ENCODE measurements at regions not wholly inside any gene's neighbourhood (a gene's known extent, or its start where the extent isn't known, plus 50 kb on each side); places are given as distances from the start of the nearest gene placed in this dataset.
"Not testable (repeated sequence)": the region's sequence is repeated elsewhere in the genome, so short reads cannot be mapped to it uniquely, and the experiment has no call there.

DNA sequence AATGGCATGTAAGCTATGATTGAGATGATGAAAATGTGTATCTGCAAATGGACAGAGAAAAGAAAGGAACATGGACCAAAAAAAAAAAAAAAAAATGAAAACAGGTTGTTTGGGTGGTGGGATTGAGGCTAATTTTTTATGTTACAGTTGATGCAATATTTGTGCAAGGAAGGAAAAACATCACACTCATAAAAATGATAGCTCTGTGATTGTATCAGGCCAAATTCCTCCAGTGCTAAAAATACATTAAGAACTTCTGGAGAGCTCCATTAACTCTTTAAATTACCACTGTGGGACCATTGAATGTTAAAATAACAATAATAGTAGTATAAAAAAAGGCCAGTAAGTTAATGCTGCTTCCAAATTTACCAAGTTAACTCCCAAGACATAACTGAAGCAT is 79.5 kb upstream of the MSX2 start:
- TF ChIP-seq, protein P1, sequence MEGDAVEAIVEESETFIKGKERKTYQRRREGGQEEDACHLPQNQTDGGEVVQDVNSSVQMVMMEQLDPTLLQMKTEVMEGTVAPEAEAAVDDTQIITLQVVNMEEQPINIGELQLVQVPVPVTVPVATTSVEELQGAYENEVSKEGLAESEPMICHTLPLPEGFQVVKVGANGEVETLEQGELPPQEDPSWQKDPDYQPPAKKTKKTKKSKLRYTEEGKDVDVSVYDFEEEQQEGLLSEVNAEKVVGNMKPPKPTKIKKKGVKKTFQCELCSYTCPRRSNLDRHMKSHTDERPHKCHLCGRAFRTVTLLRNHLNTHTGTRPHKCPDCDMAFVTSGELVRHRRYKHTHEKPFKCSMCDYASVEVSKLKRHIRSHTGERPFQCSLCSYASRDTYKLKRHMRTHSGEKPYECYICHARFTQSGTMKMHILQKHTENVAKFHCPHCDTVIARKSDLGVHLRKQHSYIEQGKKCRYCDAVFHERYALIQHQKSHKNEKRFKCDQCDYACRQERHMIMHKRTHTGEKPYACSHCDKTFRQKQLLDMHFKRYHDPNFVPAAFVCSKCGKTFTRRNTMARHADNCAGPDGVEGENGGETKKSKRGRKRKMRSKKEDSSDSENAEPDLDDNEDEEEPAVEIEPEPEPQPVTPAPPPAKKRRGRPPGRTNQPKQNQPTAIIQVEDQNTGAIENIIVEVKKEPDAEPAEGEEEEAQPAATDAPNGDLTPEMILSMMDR (IDR thresholded peaks at IDR 0.05; ENCODE audit: insufficient read depth, low read depth, low read length, missing control alignments), result no peak
- no peak overlapping the region for H3K4me3 ChIP-seq (ENCODE audit: low read depth, low read length)
- no peak for DNase-seq (ENCODE audit: low read depth)

- no peak overlapping the region for H3K4me3 ChIP-seq (ENCODE audit: low read depth, low read length)
- TF ChIP-seq, protein P1 (IDR thresholded peaks at IDR 0.05; ENCODE audit: insufficient read depth, low read depth, low read length, missing control alignments), result no peak
- no peak for DNase-seq (ENCODE audit: low read depth)
Measured at GRCh38 chr5:174645677-174646076, 78.7 kb upstream of the MSX2 start.

DNA sequence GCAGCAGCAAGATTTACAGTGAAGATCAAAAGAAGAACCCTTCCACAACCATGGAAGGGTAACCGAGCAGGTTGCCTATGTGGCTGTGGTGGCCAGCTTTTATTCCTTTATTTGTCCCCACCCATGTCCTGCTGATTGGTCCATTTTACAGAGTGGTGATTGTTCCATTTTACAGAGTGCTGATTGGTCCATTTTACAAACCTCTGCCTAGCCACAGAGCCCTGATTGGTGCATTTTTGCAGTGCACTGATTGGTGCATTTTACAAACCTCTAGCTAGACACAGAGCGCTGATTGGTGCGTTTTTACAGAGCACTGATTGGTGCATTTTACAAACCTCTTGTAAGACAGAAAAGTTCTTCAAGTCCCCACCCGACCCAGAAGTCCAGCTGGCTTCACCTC is 75.8 kb upstream of the MSX2 start:
- not testable (repeated sequence) for H3K4me3 ChIP-seq (ENCODE audit: low read depth, low read length); DNase-seq (ENCODE audit: low read depth)

GRCh38 chr5:174649391-174649790 is 75.0 kb upstream of the MSX2 start:
- H3K4me3 ChIP-seq (ENCODE audit: low read depth, low read length), result no peak overlapping the region
- TF ChIP-seq, protein P1 (IDR thresholded peaks at IDR 0.05; ENCODE audit: insufficient read depth, low read depth, low read length, missing control alignments), result no peak
- DNase-seq (ENCODE audit: low read depth), result no peak

GRCh38 chr5:174654442-174654841 is 69.9 kb upstream of the MSX2 start:
- H3K4me3 ChIP-seq (ENCODE audit: low read depth, low read length), result no peak overlapping the region
- DNase-seq (ENCODE audit: low read depth), result no peak
- TF ChIP-seq, protein P1 (IDR thresholded peaks at IDR 0.05; ENCODE audit: insufficient read depth, low read depth, low read length, missing control alignments), result no peak

DNA sequence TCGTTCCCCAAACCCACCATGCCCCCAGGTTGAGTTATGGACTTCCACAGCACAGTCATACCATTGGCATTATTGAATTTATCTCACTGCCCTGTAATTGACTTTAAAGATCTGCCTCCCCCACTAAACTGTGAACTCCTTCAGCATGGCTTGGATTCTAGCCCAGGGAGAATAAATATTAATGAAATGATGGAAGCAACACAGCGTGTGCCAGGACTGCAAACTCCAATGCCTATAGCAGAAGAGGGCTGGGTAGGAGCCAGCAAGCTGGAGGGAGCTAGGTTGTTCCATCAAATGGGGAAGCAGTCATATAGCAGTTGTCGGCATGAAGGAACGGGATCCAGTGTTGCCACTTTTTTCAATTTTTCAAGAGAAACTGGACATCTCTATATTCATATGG is 69.0 kb upstream of the MSX2 start:
- no peak for DNase-seq (ENCODE audit: low read depth)
- TF ChIP-seq, protein P1 (IDR thresholded peaks at IDR 0.05; ENCODE audit: insufficient read depth, low read depth, low read length, missing control alignments), result no peak
- H3K4me3 ChIP-seq (ENCODE audit: low read depth, low read length), result no peak overlapping the region

GRCh38 chr5:174664180-174664850 is 60.1 kb upstream of the MSX2 start:
- no peak overlapping the region for H3K4me3 ChIP-seq (ENCODE audit: low read depth, low read length)
- DNase-seq (ENCODE audit: low read depth), result no peak
- TF ChIP-seq, protein P1 (IDR thresholded peaks at IDR 0.05; ENCODE audit: insufficient read depth, low read depth, low read length, missing control alignments), result no peak
